Suprapubic skin (tissue), 4 donors: ENCODE measurements at regions not wholly inside any gene's neighbourhood (a gene's known extent, or its start where the extent isn't known, plus 50 kb on each side); places are given as distances from the start of the nearest gene placed in this dataset.

Source experiments
- CTCF ChIP-seq, 2 donors: fragments of 200-600 bp in 1 of 2; fragments of 450-650 bp in 1 of 2; sonication (generic) in 1 of 2; IDR thresholded peaks; one replicate each; pipeline ENCODE4 v1.5.1; 2016 to 2019; ENCODE audit warnings: antibody characterized with exemption in 2 of 2, mild to moderate bottlenecking in 1 of 2, moderate library complexity in 1 of 2
- EP300 ChIP-seq: sonication (generic); formaldehyde crosslinking; IDR thresholded peaks from one replicate; pipeline ENCODE4 v1.6.1; 2017; ENCODE audit warnings: antibody characterized with exemption
- POLR2A ChIP-seq, 2 donors: fragments of 450-650 bp; IDR thresholded peaks; one replicate each; pipeline ENCODE4 v1.6.1; 2017; ENCODE audit warnings: antibody characterized with exemption in 2 of 2, mild to moderate bottlenecking in 2 of 2, moderate library complexity in 2 of 2
- POLR2AphosphoS5 ChIP-seq, 3 donors: sonication (generic); formaldehyde crosslinking; IDR thresholded peaks; one replicate each; pipeline ENCODE4 v1.6.1; 2017; ENCODE audit warnings: antibody characterized with exemption in 3 of 3

GRCh38 chr4:27090406-27090805, 229.8 kb downstream of the STIM2 start:
- no peak for TF ChIP-seq POLR2A (IDR thresholded peaks at IDR 0.05)
- no peak for TF ChIP-seq CTCF (IDR thresholded peaks at IDR 0.05)
- TF ChIP-seq POLR2AphosphoS5 (IDR thresholded peaks at IDR 0.05) = no peak
- no peak for TF ChIP-seq EP300
